ENCODE measurements at regions not wholly inside any gene's neighbourhood (a gene's known extent, or its start where the extent isn't known, plus 50 kb on each side); places are given as distances from the start of the nearest gene placed in this dataset.

- H3K9me3 ChIP-seq (ENCODE audit: low read length), result no peaks in the 10 kb centered on the region
- WGBS (ENCODE audit: low lambda C conversion rate), result 89% methylated on average over 2 of the region's 3 CpGs
- DNase-seq (ENCODE audit: low spot score), result no peak
- no TSS peak for BruUV-seq (replicated peaks)
- H3K4me1 ChIP-seq (ENCODE audit: insufficient read depth, low read length), result no peaks in the 10 kb centered on the region
- no peak overlapping the region for H3K27ac ChIP-seq (ENCODE audit: extremely low read length, insufficient read depth, low read length)
- H3K79me2 ChIP-seq (ENCODE audit: insufficient read depth, low read length), result no peaks in the 10 kb centered on the region
- H3K9ac ChIP-seq (ENCODE audit: insufficient read depth, low read depth, low read length), result no peak overlapping the region
- peaks cover 1 to 13% of the 10 kb centered on the region in 2 experiments; a peak in 3 of 5 replicates for H3K27me3 ChIP-seq (ENCODE audit: control insufficient read depth in 1 of 2, insufficient read depth in 2 of 2, low read length in 2 of 2)
- TF ChIP-seq RERE (CRISPR knock-in tag; IDR thresholded peaks at IDR 0.05; ENCODE audit: low read depth) (no peak), ZNF746 (CRISPR knock-in tag; IDR thresholded peaks at IDR 0.05) (no peak), ETV5 (CRISPR knock-in tag; IDR thresholded peaks at IDR 0.05; ENCODE audit: borderline replicate concordance) (no peak)
- TF ChIP-seq, protein P1, sequence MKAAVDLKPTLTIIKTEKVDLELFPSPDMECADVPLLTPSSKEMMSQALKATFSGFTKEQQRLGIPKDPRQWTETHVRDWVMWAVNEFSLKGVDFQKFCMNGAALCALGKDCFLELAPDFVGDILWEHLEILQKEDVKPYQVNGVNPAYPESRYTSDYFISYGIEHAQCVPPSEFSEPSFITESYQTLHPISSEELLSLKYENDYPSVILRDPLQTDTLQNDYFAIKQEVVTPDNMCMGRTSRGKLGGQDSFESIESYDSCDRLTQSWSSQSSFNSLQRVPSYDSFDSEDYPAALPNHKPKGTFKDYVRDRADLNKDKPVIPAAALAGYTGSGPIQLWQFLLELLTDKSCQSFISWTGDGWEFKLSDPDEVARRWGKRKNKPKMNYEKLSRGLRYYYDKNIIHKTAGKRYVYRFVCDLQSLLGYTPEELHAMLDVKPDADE (CRISPR knock-in tag; IDR thresholded peaks at IDR 0.05), result no peak
- no peak for ATAC-seq
- no peak overlapping the region for H3K4me3 ChIP-seq (replicated peaks in 1 of 3; ENCODE audit: insufficient read depth in 1 of 3, low read depth in 2 of 3, low read length in 3 of 3)
- no peaks in the 10 kb centered on the region for H3K36me3 ChIP-seq (replicated peaks in 1 of 2; ENCODE audit: control insufficient read depth in 1 of 2, insufficient read depth in 2 of 2, low read length in 2 of 2)
- in situ Hi-C loops (cut with HindIII; ENCODE audit: extremely low pct_ligation_motif_present, low pct_unique_long_range_greater_than_20kb), result no loop called here
- H4K20me1 ChIP-seq (ENCODE audit: insufficient read depth, low read length), result no peaks in the 10 kb centered on the region
- FAIRE-seq, result no peak
- H2AFZ ChIP-seq (ENCODE audit: low read length), result no peak overlapping the region
- no peak overlapping the region for H3K4me2 ChIP-seq (ENCODE audit: low read depth, low read length)
- ChIA-PET POLR2A (no interaction called here), CTCF (ENCODE audit: low intra/inter-chr PET ratio, low total read pairs) (no interaction called here)
- intact Hi-C loops (cut with micrococcal nuclease; ENCODE audit: unreplicated experiment), result no loop called here
Observed at GRCh38 chr10:128560993-128561392, 434.8 kb upstream of the MKI67 start.

Data from HepG2 (cell line).